Esophagus squamous epithelium (tissue), 5 donors: ENCODE measurements at regions not wholly inside any gene's neighbourhood (a gene's known extent, or its start where the extent isn't known, plus 50 kb on each side); places are given as distances from the start of the nearest gene placed in this dataset.
"Not testable (repeated sequence)": the region's sequence is repeated elsewhere in the genome, so short reads cannot be mapped to it uniquely, and the experiment has no call there.

ENCODE experiments used
- DNase-seq: peaks from one replicate; lab custom pipeline; 2025; lab: John Stamatoyannopoulos, UW
- H3K27ac ChIP-seq, 4 donors: fragments of 200-600 bp; sonication (generic); one replicate each; pipeline ENCODE4 v1.5.1; 2016 to 2019; ENCODE audit warnings: mild to moderate bottlenecking in 1 of 4
- H3K27me3 ChIP-seq, 4 donors: fragments of 200-600 bp; sonication (generic); 1 replicate in 3 of 4; 2 replicates in 1 of 4; pipeline versions ENCODE4 v1.5.1 to v1.6.0; 2017 to 2021; ENCODE audit warnings: antibody characterized with exemption in 1 of 4
- H3K36me3 ChIP-seq, 3 donors: fragments of 200-600 bp; sonication (generic); one replicate each; pipeline ENCODE4 v1.5.1; 2016 to 2019
- H3K4me1 ChIP-seq, 3 donors: fragments of 200-600 bp; sonication (generic); one replicate each; pipeline ENCODE4 v1.5.1; 2017 to 2019
- H3K4me3 ChIP-seq, 4 donors: fragments of 200-600 bp; sonication (generic); 1 replicate in 3 of 4; 2 replicates in 1 of 4; pipeline ENCODE4 v1.5.1; 2016 to 2019; ENCODE audit warnings: mild to moderate bottlenecking in 2 of 4, moderate library complexity in 1 of 4
- H3K9me3 ChIP-seq, 3 donors: fragments of 200-600 bp; sonication (generic); one replicate each; pipeline ENCODE4 v1.5.1; 2016 to 2019
- POLR2A ChIP-seq, 4 donors: fragments of 450-650 bp; IDR thresholded peaks; one replicate each; pipeline ENCODE4 v1.6.1; 2017; ENCODE audit warnings: antibody characterized with exemption in 4 of 4, mild to moderate bottlenecking in 4 of 4, moderate library complexity in 3 of 4
- WGBS, 2 donors: methylation state at CpG; one replicate each; pipeline ENCODE4 v1.1.5; 2018; 5-methylcytosine and 5-hydroxymethylcytosine counted together
- intact Hi-C: fragments of 100-400 bp; cut with DNase I; formaldehyde crosslinking; loops from one replicate; pipeline ENCODE4 v1.15.0; 2022
- TF ChIP-seq, protein P1 (sequence below), 6 experiments: fragments of 450-650 bp in 4 of 6; fragments of 200-600 bp in 2 of 6; sonication (generic) in 2 of 6; IDR thresholded peaks; one replicate each; pipeline ENCODE4 v1.5.1; 2016 to 2019; ENCODE audit warnings: antibody characterized with exemption in 6 of 6, mild to moderate bottlenecking in 4 of 6, moderate library complexity in 4 of 6
- donor health status: DM: yes; HTN: yes; CAD: no.

GRCh38 chr12:123051556-123051955 lies 71.1 kb downstream of the ARL6IP4 start:
- Histone ChIP-seq H3K27ac (no peak overlapping the region), H3K36me3 (no peaks in the 10 kb centered on the region), H3K27me3 (no peaks in the 10 kb centered on the region), H3K9me3 (no peaks in the 10 kb centered on the region), H3K4me3 (no peak overlapping the region), H3K4me1 (peaks cover 0 to 41% (median 15%) of the 10 kb centered on the region in 3 donors)
- TF ChIP-seq, protein P1, sequence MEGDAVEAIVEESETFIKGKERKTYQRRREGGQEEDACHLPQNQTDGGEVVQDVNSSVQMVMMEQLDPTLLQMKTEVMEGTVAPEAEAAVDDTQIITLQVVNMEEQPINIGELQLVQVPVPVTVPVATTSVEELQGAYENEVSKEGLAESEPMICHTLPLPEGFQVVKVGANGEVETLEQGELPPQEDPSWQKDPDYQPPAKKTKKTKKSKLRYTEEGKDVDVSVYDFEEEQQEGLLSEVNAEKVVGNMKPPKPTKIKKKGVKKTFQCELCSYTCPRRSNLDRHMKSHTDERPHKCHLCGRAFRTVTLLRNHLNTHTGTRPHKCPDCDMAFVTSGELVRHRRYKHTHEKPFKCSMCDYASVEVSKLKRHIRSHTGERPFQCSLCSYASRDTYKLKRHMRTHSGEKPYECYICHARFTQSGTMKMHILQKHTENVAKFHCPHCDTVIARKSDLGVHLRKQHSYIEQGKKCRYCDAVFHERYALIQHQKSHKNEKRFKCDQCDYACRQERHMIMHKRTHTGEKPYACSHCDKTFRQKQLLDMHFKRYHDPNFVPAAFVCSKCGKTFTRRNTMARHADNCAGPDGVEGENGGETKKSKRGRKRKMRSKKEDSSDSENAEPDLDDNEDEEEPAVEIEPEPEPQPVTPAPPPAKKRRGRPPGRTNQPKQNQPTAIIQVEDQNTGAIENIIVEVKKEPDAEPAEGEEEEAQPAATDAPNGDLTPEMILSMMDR (IDR thresholded peaks at IDR 0.05), result no peak
- no peak for TF ChIP-seq POLR2A (IDR thresholded peaks at IDR 0.05)
- 79% methylated on average over 3 of the region's 3 CpGs for WGBS, 2 donors
- intact Hi-C loops, result no loop called here
- no peak for DNase-seq

- H3K27ac ChIP-seq, result peak overlapping the region in 3 of 4 donors; percentile 38 to 53 (median 47)
- H3K4me1 ChIP-seq, result peaks cover 0 to 41% (median 15%) of the 10 kb centered on the region in 3 donors
- DNase-seq, result no peak
- WGBS, 2 donors, result 77 to 79% methylated on average over 4 of the region's 4 CpGs
- no peaks in the 10 kb centered on the region for H3K36me3 ChIP-seq
- no peaks in the 10 kb centered on the region for H3K9me3 ChIP-seq
- TF ChIP-seq, protein P1 (IDR thresholded peaks at IDR 0.05), result no peak
- TF ChIP-seq POLR2A (IDR thresholded peaks at IDR 0.05), result no peak
- no peak overlapping the region for H3K4me3 ChIP-seq
- H3K27me3 ChIP-seq, result no peaks in the 10 kb centered on the region
- intact Hi-C loops, result no loop called here
These were observed 70.4 kb downstream of the ARL6IP4 start for GRCh38 chr12:123050913-123051312.

DNA sequence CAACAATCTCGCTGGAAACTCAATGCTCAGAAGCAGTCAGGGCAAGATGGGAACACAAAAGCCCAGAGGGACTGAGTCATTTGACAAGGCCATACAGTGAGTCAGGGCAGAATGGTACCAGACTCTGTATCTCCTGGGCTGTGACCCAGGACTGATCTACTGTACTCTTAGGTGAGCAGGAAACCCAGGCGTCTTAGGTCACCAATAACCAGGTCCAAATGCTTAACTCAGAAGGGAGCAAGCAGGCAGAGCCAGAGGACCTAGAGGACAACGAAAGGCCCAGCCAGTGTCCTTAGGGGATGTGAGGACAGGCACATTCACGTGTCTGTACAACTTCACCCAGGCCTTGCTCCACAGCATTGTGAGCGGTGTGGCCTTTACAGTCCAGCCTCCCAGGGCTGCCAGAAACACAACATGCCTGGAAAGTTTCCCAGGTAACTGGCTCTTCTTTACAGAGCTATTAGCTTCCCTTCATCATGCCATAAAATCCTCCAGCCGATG lies 69.9 kb downstream of the ARL6IP4 start:
- intact Hi-C loops, result no loop called here
- Histone ChIP-seq H3K27ac (peak overlapping the region in 3 of 4 donors; percentile 47 to 56 (median 53)), H3K27me3 (no peaks in the 10 kb centered on the region), H3K9me3 (no peaks in the 10 kb centered on the region), H3K36me3 (no peaks in the 10 kb centered on the region), H3K4me3 (no peak overlapping the region), H3K4me1 (peaks cover 0 to 41% (median 15%) of the 10 kb centered on the region in 3 donors)
- WGBS, 2 donors, result 45 to 62% methylated on average over 3 to 6 of the region's 6 CpGs
- TF ChIP-seq, protein P1 (IDR thresholded peaks at IDR 0.05), result no peak
- no peak for TF ChIP-seq POLR2A (IDR thresholded peaks at IDR 0.05)
- no peak for DNase-seq

DNA sequence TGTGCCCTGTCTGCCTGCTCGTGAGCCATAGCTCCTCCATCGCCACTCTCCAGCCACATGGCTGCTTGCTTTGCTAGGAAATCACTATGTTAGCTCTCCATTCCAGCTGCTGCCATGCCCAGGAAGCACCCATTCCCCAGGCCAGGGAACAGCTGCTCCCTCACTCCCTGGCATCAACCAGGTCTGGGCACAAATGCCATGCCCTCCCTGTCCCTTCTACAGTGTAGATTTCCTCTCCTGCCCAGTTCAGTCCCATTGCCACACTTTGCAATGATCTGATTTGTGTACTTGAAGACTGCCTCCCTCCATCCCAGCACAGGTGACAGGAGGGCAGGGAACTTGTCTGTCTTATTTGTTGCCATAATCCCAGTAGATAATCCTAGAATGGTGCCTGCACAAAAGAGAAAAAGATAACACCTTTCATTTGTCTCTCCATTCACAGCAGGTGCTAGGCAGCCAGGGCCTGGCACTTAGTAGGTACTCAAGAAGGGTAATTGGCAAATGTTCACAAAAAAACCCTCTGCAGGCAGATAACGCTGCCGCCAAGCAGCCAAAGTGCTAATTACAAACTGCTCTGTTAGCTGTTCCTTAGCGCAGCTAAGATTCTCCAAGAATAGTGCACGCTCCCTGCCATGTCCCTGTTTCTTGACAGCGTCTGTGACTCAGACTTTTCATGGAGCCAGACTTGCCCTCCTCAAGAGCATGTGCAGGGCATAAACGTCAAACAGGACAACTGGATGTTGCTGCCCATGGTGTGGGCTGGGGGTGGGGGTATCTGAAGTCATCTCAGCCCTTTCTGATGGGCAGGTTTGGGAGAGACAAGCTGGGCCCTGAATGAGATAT lies 69.1 kb downstream of the ARL6IP4 start:
- WGBS, 2 donors, result 86 to 90% methylated on average over 7 to 8 of the region's 8 CpGs
- TF ChIP-seq, protein P1 (IDR thresholded peaks at IDR 0.05), result no peak
- no peak for TF ChIP-seq POLR2A (IDR thresholded peaks at IDR 0.05)
- Histone ChIP-seq H3K27me3 (no peaks in the 10 kb centered on the region), H3K36me3 (no peaks in the 10 kb centered on the region), H3K4me3 (no peak overlapping the region), H3K27ac (peak overlapping the region in 3 of 4 donors; percentile 47 to 56 (median 53)), H3K4me1 (peaks cover 0 to 49% (median 15%) of the 10 kb centered on the region in 3 donors), H3K9me3 (no peaks in the 10 kb centered on the region)
- intact Hi-C loops, result loop anchor here (10.0 kb wide), 1 partner anchor 95 kb away; no protein-coding TSS in a partner anchor
- no peak for DNase-seq

- not testable (repeated sequence) for H3K36me3 ChIP-seq, H3K9me3 ChIP-seq, DNase-seq, H3K4me3 ChIP-seq, H3K27ac ChIP-seq, H3K27me3 ChIP-seq
- WGBS, 2 donors, result 80 to 83% methylated on average over 3 of the region's 3 CpGs
- intact Hi-C loops, result loop anchor here (10.0 kb wide), 1 partner anchor 97 kb away; no protein-coding TSS in a partner anchor
- H3K4me1 ChIP-seq, result peaks cover 0 to 66% (median 31%) of the 10 kb centered on the region in 3 donors
These were observed 67.4 kb downstream of the ARL6IP4 start for GRCh38 chr12:123047892-123048291.
